ENCODE measurements at regions not wholly inside any gene's neighbourhood (a gene's known extent, or its start where the extent isn't known, plus 50 kb on each side); places are given as distances from the start of the nearest gene placed in this dataset.
"Not testable (repeated sequence)": the region's sequence is repeated elsewhere in the genome, so short reads cannot be mapped to it uniquely, and the experiment has no call there.

DNA sequence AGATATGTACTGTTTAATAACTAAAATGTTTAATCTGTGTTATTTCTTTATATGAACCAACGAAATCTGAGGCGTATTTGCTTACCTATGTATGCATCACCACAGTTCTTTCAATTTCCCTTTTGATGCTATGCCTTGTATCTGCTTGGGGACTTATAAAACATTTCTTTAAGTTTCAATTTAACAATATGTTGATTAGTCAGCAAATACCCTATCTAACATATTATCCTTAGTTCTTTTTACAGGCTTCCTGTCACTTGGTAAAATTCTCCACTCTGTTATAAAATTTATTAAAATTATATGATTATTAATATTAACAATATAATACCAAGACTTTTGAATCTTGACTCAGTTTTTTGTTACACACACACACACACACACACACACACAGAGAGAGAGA, 174.3 kb downstream of the CPS1 start:
- H3K4me3 ChIP-seq (ENCODE audit: low read depth, low read length) = no peak overlapping the region
- H3K9me3 ChIP-seq (ENCODE audit: control insufficient read depth, insufficient read depth, low read length) = no peaks in the 10 kb centered on the region
- H3K9ac ChIP-seq (ENCODE audit: low read depth, low read length) = no peak overlapping the region
- no peaks in the 10 kb centered on the region for H3K27me3 ChIP-seq (ENCODE audit: control insufficient read depth, insufficient read depth, low read length)
- H3K4me1 ChIP-seq (ENCODE audit: control insufficient read depth, insufficient read depth, low read length) = no peaks in the 10 kb centered on the region
- H3K36me3 ChIP-seq (ENCODE audit: control insufficient read depth, insufficient read depth, low read length) = no peaks in the 10 kb centered on the region

DNA sequence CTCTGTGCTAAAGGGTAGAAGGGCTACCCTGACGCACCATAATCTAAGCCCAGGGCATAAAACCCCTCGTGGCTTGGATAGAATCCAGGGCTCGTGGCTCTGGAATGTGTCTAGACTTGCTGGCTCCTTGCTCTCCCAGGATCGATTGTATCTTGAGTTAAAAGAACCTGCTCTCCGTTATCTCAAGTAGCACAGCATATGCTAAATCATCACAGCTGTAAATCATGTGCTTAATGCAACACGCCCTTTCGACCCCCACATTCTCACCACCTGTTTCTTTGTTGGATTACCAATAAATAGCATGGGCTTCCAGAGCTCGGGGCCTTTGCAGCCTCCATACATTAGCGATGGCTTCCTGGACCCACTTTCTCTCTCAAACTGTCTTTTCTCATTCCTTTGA, 190.4 kb downstream of the CPS1 start:
- H3K36me3 ChIP-seq (ENCODE audit: control insufficient read depth, insufficient read depth, low read length); H3K9ac ChIP-seq (ENCODE audit: low read depth, low read length); H3K4me1 ChIP-seq (ENCODE audit: control insufficient read depth, insufficient read depth, low read length); H3K27me3 ChIP-seq (ENCODE audit: control insufficient read depth, insufficient read depth, low read length); H3K9me3 ChIP-seq (ENCODE audit: control insufficient read depth, insufficient read depth, low read length); H3K4me3 ChIP-seq (ENCODE audit: low read depth, low read length): not testable (repeated sequence)

DNA sequence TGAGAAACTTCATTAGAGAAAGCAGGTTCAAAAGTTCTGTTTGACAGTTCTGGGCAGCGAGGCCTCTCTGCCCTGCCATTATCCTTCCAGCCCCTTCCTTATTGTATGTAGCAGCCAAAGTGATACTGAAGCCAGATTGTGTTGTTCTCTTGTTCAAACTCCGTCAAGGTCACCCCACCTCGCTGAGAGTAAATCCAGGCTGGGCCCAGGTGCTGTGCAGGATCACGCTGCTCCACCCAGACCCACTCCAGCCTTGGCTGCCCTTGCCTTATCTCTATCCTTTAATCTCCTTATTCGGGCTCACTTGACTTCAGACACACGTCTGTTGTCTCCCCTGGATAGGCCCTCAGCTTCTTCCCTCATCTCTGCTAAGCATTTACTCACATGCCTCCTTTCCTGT, 196.1 kb downstream of the CPS1 start:
- no peak overlapping the region for H3K4me3 ChIP-seq (ENCODE audit: low read depth, low read length)
- no peaks in the 10 kb centered on the region for H3K36me3 ChIP-seq (ENCODE audit: control insufficient read depth, insufficient read depth, low read length)
- H3K9me3 ChIP-seq (ENCODE audit: control insufficient read depth, insufficient read depth, low read length) = no peaks in the 10 kb centered on the region
- H3K9ac ChIP-seq (ENCODE audit: low read depth, low read length) = no peak overlapping the region
- no peaks in the 10 kb centered on the region for H3K4me1 ChIP-seq (ENCODE audit: control insufficient read depth, insufficient read depth, low read length)
- no peaks in the 10 kb centered on the region for H3K27me3 ChIP-seq (ENCODE audit: control insufficient read depth, insufficient read depth, low read length)

DNA sequence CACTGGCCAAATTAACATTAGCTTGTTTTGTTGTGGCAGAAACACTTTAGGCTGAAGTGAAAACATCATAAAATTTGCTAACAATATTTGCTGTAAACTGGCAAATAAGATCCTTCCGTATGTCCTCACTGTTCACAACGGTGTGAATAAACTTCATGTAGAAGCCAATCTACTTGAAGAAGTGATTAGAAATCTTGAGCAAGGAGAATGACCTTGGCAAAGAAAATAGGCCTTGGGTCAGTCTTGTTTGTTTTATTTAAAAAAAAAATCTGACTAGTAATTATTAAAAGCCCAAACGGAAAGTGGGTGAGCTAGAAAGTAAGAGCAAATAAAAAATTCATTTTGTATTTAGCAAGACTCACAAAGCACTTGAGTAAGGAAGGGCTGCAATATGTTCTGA, 197.0 kb downstream of the CPS1 start:
- no peaks in the 10 kb centered on the region for H3K4me1 ChIP-seq (ENCODE audit: control insufficient read depth, insufficient read depth, low read length)
- H3K9ac ChIP-seq (ENCODE audit: low read depth, low read length) = no peak overlapping the region
- H3K9me3 ChIP-seq (ENCODE audit: control insufficient read depth, insufficient read depth, low read length) = no peaks in the 10 kb centered on the region
- no peaks in the 10 kb centered on the region for H3K36me3 ChIP-seq (ENCODE audit: control insufficient read depth, insufficient read depth, low read length)
- H3K4me3 ChIP-seq (ENCODE audit: low read depth, low read length) = no peak overlapping the region
- H3K27me3 ChIP-seq (ENCODE audit: control insufficient read depth, insufficient read depth, low read length) = no peaks in the 10 kb centered on the region

DNA sequence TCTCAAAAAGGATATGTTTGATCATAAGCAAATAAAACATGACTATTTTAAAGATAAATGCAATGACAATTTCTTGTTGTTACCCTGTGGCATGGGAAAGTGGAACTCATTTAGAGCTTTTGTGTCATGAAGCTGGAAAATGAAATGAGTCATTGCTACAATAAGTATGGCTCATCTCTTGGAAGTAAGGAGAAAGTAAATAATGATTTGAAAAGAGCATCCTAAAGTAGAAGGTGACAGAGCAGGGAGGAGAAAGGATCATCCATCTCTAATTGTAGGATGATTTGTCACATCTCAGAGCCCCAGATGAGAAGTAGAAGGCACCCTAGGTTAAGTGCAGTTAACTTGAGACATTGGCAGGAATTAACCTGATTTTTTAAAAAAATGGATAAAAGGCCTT, 200.5 kb downstream of the CPS1 start:
- no peaks in the 10 kb centered on the region for H3K9me3 ChIP-seq (ENCODE audit: control insufficient read depth, insufficient read depth, low read length)
- no peaks in the 10 kb centered on the region for H3K4me1 ChIP-seq (ENCODE audit: control insufficient read depth, insufficient read depth, low read length)
- H3K27me3 ChIP-seq (ENCODE audit: control insufficient read depth, insufficient read depth, low read length) = no peaks in the 10 kb centered on the region
- H3K4me3 ChIP-seq (ENCODE audit: low read depth, low read length) = no peak overlapping the region
- H3K36me3 ChIP-seq (ENCODE audit: control insufficient read depth, insufficient read depth, low read length) = no peaks in the 10 kb centered on the region
- no peak overlapping the region for H3K9ac ChIP-seq (ENCODE audit: low read depth, low read length)

DNA sequence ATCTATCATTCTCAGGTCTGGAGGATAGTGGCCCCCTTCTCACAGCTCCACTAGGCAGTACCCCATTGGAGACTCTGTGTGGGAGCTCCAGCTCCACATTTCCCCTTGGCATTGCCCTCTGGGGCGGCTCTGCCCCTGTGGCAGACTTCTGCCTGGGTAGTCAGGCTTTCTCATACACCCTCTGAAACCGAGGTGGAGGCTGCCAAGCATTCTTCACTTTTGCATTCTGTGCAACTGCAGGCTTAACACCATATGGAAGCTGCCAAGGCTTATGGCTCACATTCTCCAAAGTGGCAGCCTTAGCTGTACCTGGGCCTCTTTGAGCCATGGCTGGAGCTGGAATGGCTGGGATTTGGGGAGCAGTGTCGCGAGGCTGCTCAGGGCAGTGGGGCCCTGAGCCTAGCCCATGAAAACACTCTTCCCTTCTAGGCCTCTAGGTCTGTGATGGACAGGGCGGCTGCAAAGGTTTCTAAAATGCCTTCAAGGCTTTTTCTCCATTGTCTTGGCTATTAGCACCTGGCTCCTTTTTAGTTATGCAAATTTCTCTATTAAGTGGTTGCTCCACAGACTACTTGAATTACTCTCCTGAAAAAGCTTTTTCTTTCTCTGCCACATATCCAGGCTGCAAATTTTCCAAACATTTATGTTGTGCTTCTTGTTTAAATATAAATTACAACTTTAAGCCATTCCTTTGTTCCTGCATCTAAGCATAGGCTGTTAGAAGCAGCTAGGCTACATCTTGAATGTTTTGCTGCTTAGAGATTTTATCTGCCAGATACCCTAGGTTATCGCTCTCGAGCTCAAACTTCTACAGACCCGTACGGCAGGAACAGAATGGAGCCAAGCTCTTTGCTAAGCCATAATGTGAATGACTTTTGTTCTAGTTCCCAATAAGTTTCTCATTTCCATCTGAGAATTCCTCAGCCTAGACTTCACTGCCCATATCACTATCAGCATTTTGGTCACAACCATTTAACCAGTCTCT, 206.5 kb downstream of the CPS1 start:
- Histone ChIP-seq H3K9me3 (ENCODE audit: control insufficient read depth, insufficient read depth, low read length) (no peaks in the 10 kb centered on the region), H3K4me3 (ENCODE audit: low read depth, low read length) (peak overlapping the region; percentile 22), H3K27me3 (ENCODE audit: control insufficient read depth, insufficient read depth, low read length) (no peaks in the 10 kb centered on the region), H3K4me1 (ENCODE audit: control insufficient read depth, insufficient read depth, low read length) (peaks cover 18% of the 10 kb centered on the region), H3K36me3 (ENCODE audit: control insufficient read depth, insufficient read depth, low read length) (no peaks in the 10 kb centered on the region), H3K9ac (ENCODE audit: low read depth, low read length) (no peak overlapping the region)

DNA sequence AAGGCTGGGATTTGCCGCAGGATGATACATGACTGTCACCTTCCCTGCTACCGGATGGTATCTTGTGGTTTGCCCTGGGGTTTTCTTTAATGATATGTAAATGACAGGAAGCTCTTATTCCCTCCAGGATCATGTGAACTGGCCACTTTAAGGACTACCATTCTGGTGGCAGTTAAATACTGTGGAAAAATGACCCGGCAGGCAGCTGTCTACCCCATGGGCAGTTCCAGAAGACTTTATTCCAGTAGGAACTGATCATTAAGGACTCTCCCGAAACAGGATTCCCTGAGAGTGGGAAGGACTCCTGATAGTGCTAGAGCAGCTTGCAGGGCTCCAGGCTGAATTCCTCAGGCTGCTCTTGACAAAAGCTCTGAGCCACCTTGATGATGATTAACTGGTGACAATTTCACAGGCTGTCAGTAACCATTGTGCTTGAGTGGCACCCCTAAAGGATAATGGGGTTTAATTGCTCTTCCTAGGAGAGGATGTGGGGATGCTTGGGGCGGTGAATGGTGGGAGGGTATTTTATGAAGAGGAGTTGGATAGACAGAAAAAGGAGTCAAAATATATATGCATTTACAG, 212.0 kb downstream of the CPS1 start:
- Histone ChIP-seq H3K36me3 (ENCODE audit: control insufficient read depth, insufficient read depth, low read length) (no peaks in the 10 kb centered on the region), H3K4me1 (ENCODE audit: control insufficient read depth, insufficient read depth, low read length) (peaks cover 15% of the 10 kb centered on the region), H3K4me3 (ENCODE audit: low read depth, low read length) (no peak overlapping the region), H3K9me3 (ENCODE audit: control insufficient read depth, insufficient read depth, low read length) (no peaks in the 10 kb centered on the region), H3K27me3 (ENCODE audit: control insufficient read depth, insufficient read depth, low read length) (no peaks in the 10 kb centered on the region), H3K9ac (ENCODE audit: low read depth, low read length) (no peak overlapping the region)

DNA sequence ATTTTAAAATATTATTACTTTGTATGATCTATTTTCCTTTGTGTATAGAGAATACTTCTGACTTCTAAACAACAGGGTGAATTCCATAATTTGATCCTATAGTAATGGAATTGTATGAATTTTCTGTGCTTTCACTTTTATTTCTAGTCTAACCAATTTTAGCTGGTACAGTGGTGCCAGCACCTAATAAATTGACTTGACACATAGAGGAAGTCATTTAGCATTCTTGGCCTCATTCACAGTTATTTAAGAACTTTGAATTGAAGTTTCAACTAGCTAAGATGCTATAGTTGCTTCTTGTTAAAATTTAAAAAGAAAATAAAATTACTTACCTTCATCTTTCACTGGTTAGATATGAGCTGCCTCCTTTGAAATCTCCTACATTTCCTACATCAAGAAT, 220.4 kb downstream of the CPS1 start:
- Histone ChIP-seq H3K9me3 (ENCODE audit: control insufficient read depth, insufficient read depth, low read length) (no peaks in the 10 kb centered on the region), H3K9ac (ENCODE audit: low read depth, low read length) (no peak overlapping the region), H3K36me3 (ENCODE audit: control insufficient read depth, insufficient read depth, low read length) (no peaks in the 10 kb centered on the region), H3K4me1 (ENCODE audit: control insufficient read depth, insufficient read depth, low read length) (no peaks in the 10 kb centered on the region), H3K4me3 (ENCODE audit: low read depth, low read length) (no peak overlapping the region), H3K27me3 (ENCODE audit: control insufficient read depth, insufficient read depth, low read length) (no peaks in the 10 kb centered on the region)

DNA sequence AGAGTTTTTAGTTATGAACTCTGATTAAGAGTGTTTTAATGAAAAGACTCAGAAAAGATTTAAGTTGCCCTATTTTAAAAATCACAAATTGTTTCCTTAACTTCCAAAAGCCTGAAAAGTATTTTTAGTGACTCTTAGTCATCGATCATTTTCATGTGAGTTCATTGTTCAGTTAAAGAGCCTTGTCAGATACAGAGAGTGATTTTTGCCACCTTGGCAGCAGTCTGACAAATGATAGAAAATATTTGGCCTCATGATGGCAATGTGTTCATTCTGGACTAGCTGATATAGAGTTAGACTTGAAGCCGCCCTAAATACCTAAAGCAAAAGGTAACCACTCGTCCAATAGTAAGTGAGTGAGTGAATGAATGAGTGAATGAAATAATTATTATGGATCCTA, 225.8 kb downstream of the CPS1 start:
- H3K4me1 ChIP-seq (ENCODE audit: control insufficient read depth, insufficient read depth, low read length) = no peaks in the 10 kb centered on the region
- H3K9ac ChIP-seq (ENCODE audit: low read depth, low read length) = no peak overlapping the region
- H3K36me3 ChIP-seq (ENCODE audit: control insufficient read depth, insufficient read depth, low read length) = no peaks in the 10 kb centered on the region
- H3K4me3 ChIP-seq (ENCODE audit: low read depth, low read length) = no peak overlapping the region
- H3K9me3 ChIP-seq (ENCODE audit: control insufficient read depth, insufficient read depth, low read length) = no peaks in the 10 kb centered on the region
- H3K27me3 ChIP-seq (ENCODE audit: control insufficient read depth, insufficient read depth, low read length) = no peaks in the 10 kb centered on the region

DNA sequence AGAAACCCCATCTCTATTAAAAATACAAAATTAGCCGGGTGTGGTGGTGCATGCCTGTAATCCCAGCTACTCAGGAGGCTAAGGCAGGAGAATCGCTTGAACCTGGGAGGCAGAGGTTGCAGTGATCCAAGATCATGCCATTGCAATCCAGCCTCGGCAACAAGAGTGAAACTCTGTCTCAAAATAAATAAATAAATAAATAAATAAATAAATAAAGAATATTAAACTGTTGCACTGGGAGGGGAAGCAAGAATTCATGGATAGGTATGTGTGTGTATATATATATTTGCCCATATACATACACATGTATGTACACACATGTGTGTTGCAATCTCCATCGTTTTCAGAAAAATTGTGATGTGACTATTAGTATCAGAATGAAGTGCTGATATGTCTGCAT, 231.4 kb downstream of the CPS1 start:
- not testable (repeated sequence) for H3K36me3 ChIP-seq (ENCODE audit: control insufficient read depth, insufficient read depth, low read length); H3K27me3 ChIP-seq (ENCODE audit: control insufficient read depth, insufficient read depth, low read length); H3K9ac ChIP-seq (ENCODE audit: low read depth, low read length); H3K9me3 ChIP-seq (ENCODE audit: control insufficient read depth, insufficient read depth, low read length); H3K4me1 ChIP-seq (ENCODE audit: control insufficient read depth, insufficient read depth, low read length); H3K4me3 ChIP-seq (ENCODE audit: low read depth, low read length)

DNA sequence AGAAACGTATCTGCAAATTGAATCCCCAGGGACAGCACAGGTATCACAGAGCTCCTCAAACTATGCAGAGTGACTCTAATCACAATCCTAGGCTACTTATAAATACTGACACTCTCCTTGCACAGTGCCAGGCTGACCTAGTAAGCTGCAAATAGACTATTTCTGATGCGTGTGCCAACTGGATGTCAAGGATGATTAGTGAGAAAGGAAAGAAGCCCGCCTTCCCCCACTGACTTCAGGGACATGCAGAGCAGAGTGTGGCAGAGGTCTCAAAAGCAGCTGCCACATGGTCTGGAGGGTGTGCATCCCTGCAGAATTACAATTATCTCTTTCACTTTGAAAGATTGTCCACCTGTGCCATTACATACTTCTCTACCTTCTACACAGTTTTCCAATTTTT, 235.6 kb downstream of the CPS1 start:
- no peaks in the 10 kb centered on the region for H3K27me3 ChIP-seq (ENCODE audit: control insufficient read depth, insufficient read depth, low read length)
- no peaks in the 10 kb centered on the region for H3K4me1 ChIP-seq (ENCODE audit: control insufficient read depth, insufficient read depth, low read length)
- H3K36me3 ChIP-seq (ENCODE audit: control insufficient read depth, insufficient read depth, low read length) = no peaks in the 10 kb centered on the region
- no peak overlapping the region for H3K9ac ChIP-seq (ENCODE audit: low read depth, low read length)
- no peaks in the 10 kb centered on the region for H3K9me3 ChIP-seq (ENCODE audit: control insufficient read depth, insufficient read depth, low read length)
- H3K4me3 ChIP-seq (ENCODE audit: low read depth, low read length) = no peak overlapping the region

DNA sequence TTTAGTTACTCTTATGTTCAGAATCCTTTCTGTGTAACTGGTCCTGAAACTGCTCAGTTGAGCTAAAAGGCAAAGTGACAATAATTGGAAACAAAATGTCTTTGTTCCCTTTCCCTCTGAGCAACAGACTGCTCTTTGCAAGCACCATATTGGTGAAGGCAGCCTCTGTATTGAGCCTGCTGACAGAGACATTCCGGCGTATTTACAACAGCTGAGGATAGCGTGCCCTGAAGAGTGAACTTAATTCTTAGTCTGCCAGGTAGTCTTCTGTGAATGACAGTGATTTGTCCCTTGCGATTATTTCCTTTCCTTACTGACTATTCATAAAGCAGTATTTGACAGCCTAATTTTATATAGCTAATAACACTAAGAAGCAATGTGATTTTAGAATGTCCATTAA, 239.1 kb downstream of the CPS1 start:
- no peaks in the 10 kb centered on the region for H3K9me3 ChIP-seq (ENCODE audit: control insufficient read depth, insufficient read depth, low read length)
- no peaks in the 10 kb centered on the region for H3K27me3 ChIP-seq (ENCODE audit: control insufficient read depth, insufficient read depth, low read length)

More for the DNA sequence above, 239.1 kb downstream of the CPS1 start:
- Histone ChIP-seq H3K4me3 (ENCODE audit: low read depth, low read length) (no peak overlapping the region), H3K9ac (ENCODE audit: low read depth, low read length) (no peak overlapping the region), H3K36me3 (ENCODE audit: control insufficient read depth, insufficient read depth, low read length) (no peaks in the 10 kb centered on the region), H3K4me1 (ENCODE audit: control insufficient read depth, insufficient read depth, low read length) (no peaks in the 10 kb centered on the region)

Measured in iPS-15b (cell line).